GM21447 (cell line): ENCODE measurements at regions not wholly inside any gene's neighbourhood (a gene's known extent, or its start where the extent isn't known, plus 50 kb on each side); places are given as distances from the start of the nearest gene placed in this dataset.
"Not testable (repeated sequence)": the region's sequence is repeated elsewhere in the genome, so short reads cannot be mapped to it uniquely, and the experiment has no call there.

Experiments used
- ATAC-seq: cut with Tn5 transposase; IDR thresholded peaks from one replicate; pipeline ENCODE4 v1.9.1; 2021; ENCODE audit not compliant: unreplicated experiment

GRCh38 chr6:66396549-66396948 lies 689.5 kb upstream of the EYS start:
- no peak for ATAC-seq

GRCh38 chr6:66396145-66396544 lies 689.1 kb upstream of the EYS start:
- ATAC-seq = no peak

- no peak for ATAC-seq
Observed at GRCh38 chr6:66390393-66390792, 683.4 kb upstream of the EYS start.

GRCh38 chr6:66376001-66376400 lies 669.0 kb upstream of the EYS start:
- no peak for ATAC-seq

- ATAC-seq = no peak
Observed at GRCh38 chr6:66369407-66369806, 662.4 kb upstream of the EYS start.

GRCh38 chr6:66362888-66363287 lies 655.9 kb upstream of the EYS start:
- ATAC-seq = no peak

GRCh38 chr6:66361886-66362285 lies 654.9 kb upstream of the EYS start:
- no peak for ATAC-seq

- no peak for ATAC-seq
Observed at GRCh38 chr6:66357781-66358180, 650.8 kb upstream of the EYS start.

- ATAC-seq = no peak
Observed at GRCh38 chr6:66355471-66355870, 648.4 kb upstream of the EYS start.

- no peak for ATAC-seq
Observed at GRCh38 chr6:66344796-66345195, 637.8 kb upstream of the EYS start.

GRCh38 chr6:66340736-66341135 lies 633.7 kb upstream of the EYS start:
- no peak for ATAC-seq

- ATAC-seq = no peak
Observed at GRCh38 chr6:66336176-66336575, 629.1 kb upstream of the EYS start.

GRCh38 chr6:66328200-66328599 lies 621.2 kb upstream of the EYS start:
- ATAC-seq = no peak

GRCh38 chr6:66326228-66326627 lies 619.2 kb upstream of the EYS start:
- no peak for ATAC-seq

GRCh38 chr6:66321017-66321416 lies 614.0 kb upstream of the EYS start:
- ATAC-seq = no peak

GRCh38 chr6:66307490-66307889 lies 600.5 kb upstream of the EYS start:
- no peak for ATAC-seq

GRCh38 chr6:66291905-66292304 lies 584.9 kb upstream of the EYS start:
- ATAC-seq = no peak

GRCh38 chr6:66289889-66290288 lies 582.9 kb upstream of the EYS start:
- ATAC-seq = no peak

GRCh38 chr6:66278115-66278514 lies 571.1 kb upstream of the EYS start:
- ATAC-seq = no peak

GRCh38 chr6:66277400-66277799 lies 570.4 kb upstream of the EYS start:
- no peak for ATAC-seq

GRCh38 chr6:66265737-66266136 lies 558.7 kb upstream of the EYS start:
- no peak for ATAC-seq

GRCh38 chr6:66264376-66264775 lies 557.4 kb upstream of the EYS start:
- no peak for ATAC-seq

- not testable (repeated sequence) for ATAC-seq
Observed at GRCh38 chr6:66258731-66259487, 551.9 kb upstream of the EYS start.
